HCT116 (cell line): ENCODE measurements at regions not wholly inside any gene's neighbourhood (a gene's known extent, or its start where the extent isn't known, plus 50 kb on each side); places are given as distances from the start of the nearest gene placed in this dataset.

Experiments
- ATAC-seq: fragments of 200-7000 bp; cut with Tn5 transposase; 2 replicates; pipeline ENCODE4 v1.9.1; 2020; ENCODE audit warnings: mild to moderate bottlenecking, moderate library complexity
- BruUV-seq: library from RNA; stranded (reverse); fragments of 400-500 nt; replicated peaks from 2 replicates; lab custom pipeline; 2021; lab: Mats Ljungman, UMichigan
- CTCF ChIA-PET: fragments of 300-600 bp; sonication (Branson Sonifier 250); formaldehyde crosslinking; loops from one replicate; lab custom pipeline; 2021; ENCODE audit warnings: antibody characterized with exemption; lab: Charles Lee
- POLR2A ChIA-PET: fragments of 300-600, 350-600 bp; sonication (Branson Sonifier 250); formaldehyde crosslinking; loops from one replicate; lab custom pipeline; 2021; ENCODE audit warnings: antibody characterized with exemption; lab: Charles Lee
- RAD21 ChIA-PET, 2 experiments: fragments of 300-600 bp; sonication (Branson Sonifier 250); formaldehyde crosslinking; loops; one replicate each; lab custom pipeline; 2023; ENCODE audit warnings: low total read pairs in 2 of 2; ENCODE audit not compliant: uncharacterized antibody in 2 of 2, unreplicated experiment in 2 of 2, low non-redundant PET in 1 of 2; lab: Charles Lee
- DNase-seq: peaks from one replicate; pipeline ENCODE4 v3.0.0-alpha.2; 2010; ENCODE audit warnings: low read depth, low spot score
- H2AFZ ChIP-seq: fragments of 200-600 bp; shearing (Covaris generic), sonication (generic); 2 replicates; pipeline ENCODE4 v1.6.1; 2017; ENCODE audit warnings: low read depth, mixed run types, mixed read lengths, antibody characterized with exemption, low read length; ENCODE audit not compliant: poor library complexity, severe bottlenecking
- H3K27ac ChIP-seq: 2 replicates; pipeline ENCODE4 v1.5.1; 2012; ENCODE audit warnings: low read depth, low read length
- H3K27me3 ChIP-seq: fragments of 200-600 bp; sonication (generic); 2 replicates; pipeline ENCODE4 v1.6.1; 2016; ENCODE audit warnings: mixed run types, low read length, mixed read lengths; ENCODE audit not compliant: insufficient read depth
- H3K36me3 ChIP-seq, 2 experiments: fragments of 200-500 bp in 1 of 2; fragments of 200-600 bp in 1 of 2; sonication (Bioruptor generic) in 1 of 2; sonication (generic) in 1 of 2; 2 replicates each; pipeline versions ENCODE4 v1.5.1 to v1.6.1; 2014 to 2016; ENCODE audit warnings: low read length in 2 of 2, inconsistent platforms in 1 of 2, mixed read lengths in 1 of 2, mixed run types in 1 of 2; ENCODE audit not compliant: insufficient read depth in 2 of 2, control insufficient read depth in 1 of 2
- H3K4me1 ChIP-seq, 2 experiments: fragments of 200-600 bp in 1 of 2; sonication (generic) in 1 of 2; 2 replicates each; pipeline versions ENCODE4 v1.5.1 to v1.6.1; 2012 to 2017; ENCODE audit warnings: low read length in 2 of 2, inconsistent platforms in 1 of 2, mild to moderate bottlenecking in 1 of 2, mixed read lengths in 1 of 2, mixed run types in 1 of 2, moderate library complexity in 1 of 2; ENCODE audit not compliant: insufficient read depth in 2 of 2, control insufficient read depth in 1 of 2
- H3K4me2 ChIP-seq: fragments of 200-600 bp; sonication (generic); 2 replicates; pipeline ENCODE4 v1.6.1; 2017; ENCODE audit warnings: mixed run types, low read length, mixed read lengths
- H3K4me3 ChIP-seq, 2 experiments: fragments of 200-600 bp in 1 of 2; sonication (generic) in 1 of 2; replicated peaks in 1 of 2; 2 replicates each; pipeline ENCODE4 v1.5.1; 2011 to 2016; ENCODE audit warnings: low read length in 2 of 2, control low read depth in 1 of 2, low read depth in 1 of 2, mild to moderate bottlenecking in 1 of 2, mixed read lengths in 1 of 2, mixed run types in 1 of 2
- H3K79me2 ChIP-seq: fragments of 200-600 bp; sonication (generic); 2 replicates; pipeline ENCODE4 v1.6.1; 2017; ENCODE audit warnings: mild to moderate bottlenecking, mixed run types, low read length, moderate library complexity, mixed read lengths; ENCODE audit not compliant: insufficient read depth
- H3K9ac ChIP-seq: fragments of 200-600 bp; sonication (generic); 2 replicates; pipeline ENCODE4 v1.6.1; 2016; ENCODE audit warnings: low read length, mixed read lengths
- H3K9me2 ChIP-seq: fragments of 200-600 bp; sonication (generic), shearing (Covaris generic); 2 replicates; pipeline ENCODE4 v1.6.1; 2017; ENCODE audit warnings: mixed run types, mild to moderate bottlenecking, moderate library complexity; ENCODE audit not compliant: insufficient read depth
- H3K9me3 ChIP-seq, 2 experiments: fragments of 200-500 bp in 1 of 2; fragments of 200-600 bp in 1 of 2; sonication (Bioruptor generic) in 1 of 2; sonication (generic) in 1 of 2; 2 replicates each; pipeline ENCODE4 v1.6.1; 2014 to 2017; ENCODE audit warnings: low read length in 2 of 2, mixed read lengths in 2 of 2, inconsistent platforms in 1 of 2, low read depth in 1 of 2, mild to moderate bottlenecking in 1 of 2, mixed run types in 1 of 2, moderate library complexity in 1 of 2; ENCODE audit not compliant: control insufficient read depth in 1 of 2, insufficient read depth in 1 of 2
- H4K20me1 ChIP-seq: fragments of 200-600 bp; sonication (generic), shearing (Covaris generic); 2 replicates; pipeline ENCODE4 v1.6.1; 2017; ENCODE audit warnings: mixed run types, mild to moderate bottlenecking, moderate library complexity; ENCODE audit not compliant: insufficient read depth
- CBX3 ChIP-seq: IDR thresholded peaks from 2 replicates; pipeline ENCODE4 v1.6.1; 2012; ENCODE audit warnings: low read depth
- CEBPB ChIP-seq: IDR thresholded peaks from 2 replicates; pipeline ENCODE4 v1.6.1; 2012; ENCODE audit warnings: low read depth
- EGR1 ChIP-seq: IDR thresholded peaks from 2 replicates; pipeline ENCODE4 v1.6.1; 2012; ENCODE audit warnings: low read depth
- ELF1 ChIP-seq: IDR thresholded peaks from 2 replicates; pipeline ENCODE4 v1.6.1; 2012; ENCODE audit warnings: low read depth, borderline replicate concordance
- EZH2phosphoT487 ChIP-seq: fragments of 200-600 bp; IDR thresholded peaks from 2 replicates; pipeline ENCODE4 v1.6.1; 2018; ENCODE audit warnings: antibody characterized with exemption, borderline replicate concordance
- FOSL1 ChIP-seq: IDR thresholded peaks from 2 replicates; pipeline ENCODE4 v1.6.1; 2012; ENCODE audit warnings: low read depth
- POLR2AphosphoS5 ChIP-seq: IDR thresholded peaks from 2 replicates; pipeline ENCODE4 v1.6.1; 2011; ENCODE audit warnings: mild to moderate bottlenecking, low read depth, low read length, moderate library complexity
- SIN3A ChIP-seq: IDR thresholded peaks from 2 replicates; pipeline ENCODE4 v1.6.1; 2012; ENCODE audit warnings: low read depth
- SP1 ChIP-seq: IDR thresholded peaks from 2 replicates; pipeline ENCODE4 v1.6.1; 2012; ENCODE audit warnings: low read depth
- TCF7L2 ChIP-seq: IDR thresholded peaks from 2 replicates; pipeline ENCODE4 v1.7.0; 2011; ENCODE audit warnings: borderline replicate concordance, inconsistent platforms; ENCODE audit not compliant: insufficient read depth, insufficient read length; ENCODE audit errors: extremely low read depth
- YY1 ChIP-seq: IDR thresholded peaks from 2 replicates; pipeline ENCODE4 v1.6.1; 2011; ENCODE audit warnings: low read length, low read depth, moderate library complexity, mild to moderate bottlenecking; ENCODE audit not compliant: insufficient replicate concordance; ENCODE audit errors: extremely low read depth
- ZFX ChIP-seq: fragments of 450-650 bp; IDR thresholded peaks from 2 replicates; pipeline ENCODE4 v1.6.1; 2017
- ZNF274 ChIP-seq: fragments of 200-500 bp; sonication (Bioruptor generic); IDR thresholded peaks from 2 replicates; pipeline ENCODE4 v1.6.1; 2014; ENCODE audit warnings: mild to moderate bottlenecking, low read depth, low read length, inconsistent platforms
- intact Hi-C: fragments of 100-400 bp; cut with micrococcal nuclease; formaldehyde crosslinking; loops from 2 replicates; pipeline ENCODE4 v1.10.0; 2022
- TF ChIP-seq, protein P1 (sequence below): IDR thresholded peaks from 2 replicates; pipeline ENCODE4 v1.6.1; 2012
- TF ChIP-seq, protein P2 (sequence below): IDR thresholded peaks from 2 replicates; pipeline ENCODE4 v1.6.1; 2011; ENCODE audit warnings: mild to moderate bottlenecking, low read length, moderate library complexity; ENCODE audit not compliant: insufficient replicate concordance; ENCODE audit errors: extremely low read depth
- TF ChIP-seq, protein P3 (sequence below): IDR thresholded peaks from 2 replicates; pipeline ENCODE4 v1.6.1; 2012

GRCh38 chr2:220051716-220052115 lies 424.3 kb downstream of the SLC4A3 start:
- TF ChIP-seq FOSL1, result no peak
- no peak for TF ChIP-seq POLR2AphosphoS5
- TF ChIP-seq ZNF274, result no peak
- TF ChIP-seq ZFX, result no peak
- TF ChIP-seq, protein P1, sequence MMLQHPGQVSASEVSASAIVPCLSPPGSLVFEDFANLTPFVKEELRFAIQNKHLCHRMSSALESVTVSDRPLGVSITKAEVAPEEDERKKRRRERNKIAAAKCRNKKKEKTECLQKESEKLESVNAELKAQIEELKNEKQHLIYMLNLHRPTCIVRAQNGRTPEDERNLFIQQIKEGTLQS, result no peak
- TF ChIP-seq CBX3, result no peak
- no peak for TF ChIP-seq SP1
- TF ChIP-seq, protein P2, sequence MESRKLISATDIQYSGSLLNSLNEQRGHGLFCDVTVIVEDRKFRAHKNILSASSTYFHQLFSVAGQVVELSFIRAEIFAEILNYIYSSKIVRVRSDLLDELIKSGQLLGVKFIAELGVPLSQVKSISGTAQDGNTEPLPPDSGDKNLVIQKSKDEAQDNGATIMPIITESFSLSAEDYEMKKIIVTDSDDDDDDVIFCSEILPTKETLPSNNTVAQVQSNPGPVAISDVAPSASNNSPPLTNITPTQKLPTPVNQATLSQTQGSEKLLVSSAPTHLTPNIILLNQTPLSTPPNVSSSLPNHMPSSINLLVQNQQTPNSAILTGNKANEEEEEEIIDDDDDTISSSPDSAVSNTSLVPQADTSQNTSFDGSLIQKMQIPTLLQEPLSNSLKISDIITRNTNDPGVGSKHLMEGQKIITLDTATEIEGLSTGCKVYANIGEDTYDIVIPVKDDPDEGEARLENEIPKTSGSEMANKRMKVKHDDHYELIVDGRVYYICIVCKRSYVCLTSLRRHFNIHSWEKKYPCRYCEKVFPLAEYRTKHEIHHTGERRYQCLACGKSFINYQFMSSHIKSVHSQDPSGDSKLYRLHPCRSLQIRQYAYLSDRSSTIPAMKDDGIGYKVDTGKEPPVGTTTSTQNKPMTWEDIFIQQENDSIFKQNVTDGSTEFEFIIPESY, result no peak
- no peak for TF ChIP-seq EZH2phosphoT487
- no peak for TF ChIP-seq EGR1
- TF ChIP-seq, protein P3, sequence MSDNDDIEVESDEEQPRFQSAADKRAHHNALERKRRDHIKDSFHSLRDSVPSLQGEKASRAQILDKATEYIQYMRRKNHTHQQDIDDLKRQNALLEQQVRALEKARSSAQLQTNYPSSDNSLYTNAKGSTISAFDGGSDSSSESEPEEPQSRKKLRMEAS, result no peak
- TF ChIP-seq CEBPB, result no peak
- TF ChIP-seq ELF1, result no peak
- no peak for TF ChIP-seq YY1
- no peak for TF ChIP-seq TCF7L2
- TF ChIP-seq SIN3A, result no peak
- intact Hi-C loops, result no loop called here

More at GRCh38 chr2:220051716-220052115, 424.3 kb downstream of the SLC4A3 start:
- no peak overlapping the region for H3K9ac ChIP-seq
- no TSS peak for BruUV-seq
- CTCF ChIA-PET, result no interaction called here
- H4K20me1 ChIP-seq, result no peaks in the 10 kb centered on the region
- no peaks in the 10 kb centered on the region for H3K79me2 ChIP-seq
- DNase-seq (no peak), ATAC-seq (no peak)
- peaks cover 0 to 3% of the 10 kb centered on the region in 2 experiments; a peak in 1 of 4 replicates for H3K36me3 ChIP-seq
- no peak overlapping the region for H3K27ac ChIP-seq
- RAD21 ChIA-PET, result no interaction called here
- H3K27me3 ChIP-seq, result no peaks in the 10 kb centered on the region
- no peak overlapping the region for H3K4me3 ChIP-seq
- H3K4me1 ChIP-seq, result no peaks in the 10 kb centered on the region
- H3K4me2 ChIP-seq, result no peak overlapping the region
- POLR2A ChIA-PET, result no interaction called here
- H3K9me2 ChIP-seq, result no peaks in the 10 kb centered on the region
- H2AFZ ChIP-seq, result no peak overlapping the region
- no peaks in the 10 kb centered on the region for H3K9me3 ChIP-seq
